Naive thymus-derived CD8-positive, alpha-beta T cell (primary cell): ENCODE measurements at regions not wholly inside any gene's neighbourhood (a gene's known extent, or its start where the extent isn't known, plus 50 kb on each side); places are given as distances from the start of the nearest gene placed in this dataset.

Experiments
- ATAC-seq, 2 donors: fragments of 150-1000 bp; cut with Tn5 transposase in 1 of 2; sonication (Bioruptor Pico), chemical (Tn5 transposase) in 1 of 2; 1 replicate in 1 of 2; 2 replicates in 1 of 2; pipeline ENCODE4 v1.10.0; 2021; ENCODE audit warnings: mild to moderate bottlenecking in 2 of 2, moderate library complexity in 2 of 2
- POLR2A ChIA-PET: fragments of 350-600 bp; sonication (Branson Sonifier 250); formaldehyde crosslinking; loops from one replicate; lab custom pipeline; 2021; ENCODE audit warnings: antibody characterized with exemption; lab: Charles Lee
- DNase-seq, 10 donors: peaks; one replicate each; pipeline versions ENCODE4 v3.0.0 to v3.0.0-alpha.2; 2020 to 2022
- H3K27ac Mint-ChIP-seq, 10 donors: one replicate each; pipeline ENCODE4 v1.8.0; 2020 to 2022; ENCODE audit warnings: mild to moderate bottlenecking in 10 of 10, mixed read lengths in 10 of 10, moderate library complexity in 4 of 10, inconsistent platforms in 1 of 10
- H3K27me3 Mint-ChIP-seq, 5 donors: one replicate each; pipeline ENCODE4 v1.8.0; 2021 to 2022; ENCODE audit warnings: mixed read lengths in 5 of 5
- H3K36me3 Mint-ChIP-seq, 3 donors: one replicate each; pipeline ENCODE4 v1.8.0; 2020 to 2022; ENCODE audit warnings: mixed read lengths in 3 of 3, mild to moderate bottlenecking in 2 of 3, inconsistent platforms in 1 of 3
- H3K4me1 Mint-ChIP-seq, 4 donors: one replicate each; pipeline ENCODE4 v1.8.0; 2021 to 2022; ENCODE audit warnings: mixed read lengths in 4 of 4
- H3K4me3 Mint-ChIP-seq, 10 donors: one replicate each; pipeline ENCODE4 v1.8.0; 2020 to 2022; ENCODE audit warnings: mild to moderate bottlenecking in 10 of 10, mixed read lengths in 10 of 10, moderate library complexity in 6 of 10, inconsistent platforms in 1 of 10
- H3K9me3 Mint-ChIP-seq, 9 donors: one replicate each; pipeline ENCODE4 v1.8.0; 2020 to 2022; ENCODE audit warnings: mixed read lengths in 9 of 9, mild to moderate bottlenecking in 3 of 9, inconsistent platforms in 1 of 9, moderate library complexity in 1 of 9

DNA sequence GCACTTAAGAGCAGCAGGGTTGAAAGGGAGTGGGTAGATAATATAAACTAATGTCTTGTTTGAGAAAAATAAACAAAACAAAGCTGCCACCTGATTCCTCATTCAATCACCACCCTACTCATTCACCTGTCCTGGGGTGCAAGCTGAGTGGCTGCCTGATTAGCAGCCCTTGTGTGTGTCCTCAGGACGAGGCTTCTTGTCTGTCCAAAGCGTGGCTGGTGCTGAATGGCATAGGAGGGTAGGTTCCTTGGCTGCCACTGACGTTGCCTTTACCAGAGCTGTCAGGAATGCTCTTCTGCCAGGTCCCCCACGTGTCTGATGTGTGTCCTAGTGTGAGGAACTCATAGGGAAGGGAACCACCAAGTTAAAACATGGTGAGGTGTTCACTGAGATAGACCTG, 146.6 kb upstream of the SLC24A2 start:
- peaks cover 8 to 35% (median 10%) of the 10 kb centered on the region in 5 donors for H3K27me3 Mint-ChIP-seq
- H3K9me3 Mint-ChIP-seq, result no peaks in the 10 kb centered on the region
- H3K27ac Mint-ChIP-seq, result no peak overlapping the region
- no peaks in the 10 kb centered on the region for H3K36me3 Mint-ChIP-seq
- no peak for DNase-seq
- POLR2A ChIA-PET, result no interaction called here
- no peak for ATAC-seq
- H3K4me1 Mint-ChIP-seq, result peaks cover 4 to 13% (median 9%) of the 10 kb centered on the region in 4 donors
- H3K4me3 Mint-ChIP-seq, result peak overlapping the region in 4 of 10 donors; percentile 12 to 33 (median 24)

DNA sequence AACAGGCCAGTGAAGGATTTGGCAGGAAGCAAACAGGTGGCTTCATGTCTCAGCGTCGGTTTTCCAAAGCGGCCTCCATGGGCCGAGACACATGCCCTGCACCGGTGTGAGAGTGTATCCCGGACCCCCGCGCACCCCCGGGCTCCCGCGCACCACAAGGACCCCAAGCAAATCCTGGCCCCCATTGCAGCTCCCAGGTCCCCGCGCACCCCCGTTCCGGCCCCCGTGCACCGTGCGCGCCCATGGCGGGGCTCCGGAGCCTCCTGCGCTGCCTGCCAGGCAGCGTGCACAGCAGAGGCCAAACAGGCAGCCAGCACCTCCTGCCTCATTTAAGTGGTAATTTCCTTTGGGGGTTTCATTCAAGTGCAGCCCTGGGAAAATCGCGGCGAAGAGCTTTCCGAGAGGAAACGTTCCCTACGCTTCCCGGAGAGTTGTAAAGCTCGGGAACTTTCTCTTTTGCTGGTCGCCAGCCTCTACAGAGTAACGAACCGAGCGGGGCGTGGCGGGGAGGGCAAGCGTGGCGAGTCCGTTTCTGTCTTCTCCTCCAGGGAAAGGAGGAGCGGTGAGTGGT, 145.5 kb upstream of the SLC24A2 start:
- peaks cover 4 to 13% (median 9%) of the 10 kb centered on the region in 4 donors for H3K4me1 Mint-ChIP-seq
- peaks cover 8 to 35% (median 10%) of the 10 kb centered on the region in 5 donors for H3K27me3 Mint-ChIP-seq
- H3K4me3 Mint-ChIP-seq, result peak overlapping the region; percentile 31 to 82 (median 72)
- POLR2A ChIA-PET, result no interaction called here
- peak in 1 of 10 donors; percentile 7 for DNase-seq
- no peaks in the 10 kb centered on the region for H3K9me3 Mint-ChIP-seq
- peak overlapping the region in 1 of 10 donors; percentile 2 for H3K27ac Mint-ChIP-seq
- no peaks in the 10 kb centered on the region for H3K36me3 Mint-ChIP-seq
- peak; percentile 35 to 53 for ATAC-seq

DNA sequence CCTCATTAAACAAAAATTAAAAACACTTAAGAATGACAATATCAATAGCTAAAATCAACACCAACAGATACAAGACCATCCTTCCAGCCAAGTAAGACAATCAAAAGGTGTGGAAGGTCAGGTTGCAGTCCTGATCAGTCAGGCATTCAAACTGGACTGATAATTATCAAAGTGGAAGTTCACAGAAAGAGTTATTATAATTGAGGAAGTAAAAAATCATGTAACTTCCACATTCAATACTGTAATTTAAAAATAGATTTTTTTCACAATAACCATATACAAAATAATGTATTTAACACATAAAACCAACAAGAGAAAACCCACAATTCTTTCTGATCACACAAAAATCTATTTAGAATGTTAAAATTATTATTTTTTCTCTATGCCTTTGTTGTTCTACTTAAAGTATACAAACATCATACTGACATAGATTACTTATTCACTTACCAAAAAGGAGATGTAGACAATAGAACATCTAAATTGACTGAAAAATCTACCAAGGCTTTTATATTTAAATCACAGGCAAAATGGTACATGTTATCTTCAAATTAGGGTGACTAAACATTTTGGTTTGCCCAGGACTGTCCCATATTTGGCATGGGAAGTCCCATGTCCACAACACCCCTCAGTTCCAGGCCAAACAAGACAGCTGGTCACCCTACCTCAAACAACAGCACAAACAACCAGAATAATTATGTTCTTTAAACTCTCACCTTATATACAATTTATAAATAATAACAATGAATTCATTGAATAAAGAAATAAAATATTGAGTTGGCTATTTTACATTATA, 142.5 kb upstream of the SLC24A2 start:
- ATAC-seq, result no peak
- Mint-ChIP-seq H3K4me1 (peaks cover 8 to 22% (median 12%) of the 10 kb centered on the region in 4 donors), H3K36me3 (no peaks in the 10 kb centered on the region), H3K27ac (no peak overlapping the region), H3K4me3 (no peak overlapping the region), H3K27me3 (peaks cover 8 to 31% (median 10%) of the 10 kb centered on the region in 5 donors), H3K9me3 (no peaks in the 10 kb centered on the region)
- no peak for DNase-seq
- POLR2A ChIA-PET, result no interaction called here

DNA sequence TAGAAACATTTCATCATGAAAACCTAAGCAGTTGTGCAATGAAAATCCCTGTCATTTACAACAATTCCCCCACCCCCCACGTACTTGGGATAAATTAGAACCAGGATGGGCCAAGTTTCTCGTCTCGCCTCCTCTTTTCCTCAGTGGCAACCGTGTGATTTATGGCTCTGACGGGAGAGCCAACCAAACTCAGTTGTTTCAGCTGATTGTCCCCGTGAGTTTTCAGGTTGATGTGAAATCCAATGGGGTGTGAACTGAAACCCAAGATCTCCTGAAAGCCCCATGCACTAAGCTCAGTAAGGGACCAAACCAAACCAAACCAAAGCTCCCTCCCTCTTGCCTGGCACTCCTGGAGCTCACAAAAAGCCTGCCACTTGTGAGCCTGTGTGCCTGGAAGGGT, 138.7 kb upstream of the SLC24A2 start:
- peaks cover 0 to 21% (median 4%) of the 10 kb centered on the region in 5 donors for H3K27me3 Mint-ChIP-seq
- H3K9me3 Mint-ChIP-seq, result no peaks in the 10 kb centered on the region
- peaks cover 6 to 16% (median 9%) of the 10 kb centered on the region in 4 donors for H3K4me1 Mint-ChIP-seq
- DNase-seq, result no peak
- peak overlapping the region in 1 of 10 donors; percentile 3 for H3K27ac Mint-ChIP-seq
- no peaks in the 10 kb centered on the region for H3K36me3 Mint-ChIP-seq
- no peak overlapping the region for H3K4me3 Mint-ChIP-seq
- no peak for ATAC-seq
- POLR2A ChIA-PET, result interaction anchor here (0.6 to 0.8 kb wide), 2 partner anchors 13 to 1014 kb away, joined by 3 read pairs; no protein-coding TSS in a partner anchor

DNA sequence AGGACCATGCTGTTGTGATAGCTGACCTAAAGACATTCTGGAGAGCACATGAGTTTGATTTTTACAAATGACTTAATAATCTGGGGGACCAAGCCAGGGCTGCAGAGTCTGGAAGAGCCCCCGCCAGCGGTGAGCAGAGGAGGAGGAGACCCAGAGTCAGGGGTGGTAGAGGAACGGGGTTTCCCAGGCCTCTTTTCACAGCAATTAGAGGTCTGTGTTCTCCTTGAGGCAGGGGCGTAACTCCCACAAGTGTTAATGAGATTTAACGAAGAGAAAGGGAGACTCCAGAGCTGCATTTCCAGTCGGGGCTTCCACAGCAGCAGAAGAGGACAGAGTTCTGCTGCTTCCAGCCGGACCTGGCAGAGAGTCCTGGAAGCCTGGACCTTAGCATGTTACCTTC, 137.9 kb upstream of the SLC24A2 start:
- H3K9me3 Mint-ChIP-seq, result no peaks in the 10 kb centered on the region
- H3K27me3 Mint-ChIP-seq, result peaks cover 0 to 26% (median 4%) of the 10 kb centered on the region in 5 donors
- POLR2A ChIA-PET, result interaction anchor here (0.8 kb wide), 1 partner anchor 1015 kb away, joined by 3 read pairs; no protein-coding TSS in a partner anchor
- peaks cover 6 to 16% (median 9%) of the 10 kb centered on the region in 4 donors for H3K4me1 Mint-ChIP-seq
- no peak overlapping the region for H3K27ac Mint-ChIP-seq
- H3K36me3 Mint-ChIP-seq, result no peaks in the 10 kb centered on the region
- H3K4me3 Mint-ChIP-seq, result peak overlapping the region in 1 of 10 donors; percentile 78
- no peak for ATAC-seq
- no peak for DNase-seq

DNA sequence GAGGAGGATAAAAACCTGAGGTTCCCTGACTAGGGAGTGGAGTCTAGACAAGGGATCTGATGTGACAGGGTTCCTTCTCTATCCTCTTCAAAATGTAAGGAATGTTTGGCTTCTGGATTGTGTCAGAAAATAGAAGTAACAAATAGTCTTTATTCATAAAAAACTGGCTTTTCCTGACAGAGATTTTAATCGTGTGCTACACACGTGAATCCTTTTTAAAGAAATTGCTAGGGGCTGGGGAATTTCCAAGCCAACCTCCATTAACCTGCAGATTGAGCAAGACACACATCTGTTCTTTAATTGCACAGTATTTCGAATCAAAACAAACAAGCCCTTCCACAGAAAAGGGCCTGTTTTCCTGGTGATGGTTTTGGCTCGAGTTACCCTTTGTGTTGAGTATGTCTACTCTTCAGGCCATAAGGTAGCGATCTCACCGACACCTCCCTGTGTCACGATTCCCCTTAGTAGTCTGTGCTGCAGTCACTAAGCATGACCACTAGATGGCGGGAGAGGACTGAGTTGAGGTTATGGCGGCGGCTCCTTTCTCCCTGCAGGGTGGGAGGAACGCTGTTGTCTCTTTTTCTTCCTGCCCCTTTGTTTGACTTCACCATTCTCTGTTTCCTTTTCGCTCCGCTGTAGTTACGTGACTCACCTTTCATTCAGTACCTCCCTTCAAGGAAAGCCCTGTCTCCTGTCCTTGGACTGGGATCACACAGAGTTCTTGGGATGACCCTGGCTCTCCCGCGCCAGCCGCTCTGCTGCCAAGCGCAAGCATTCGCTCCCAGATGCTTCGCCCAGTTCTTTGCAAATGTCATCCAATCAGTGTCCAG, 137.1 kb upstream of the SLC24A2 start:
- DNase-seq (peak; percentile 55 to 89 (median 80)), ATAC-seq (peak; percentile 99)
- POLR2A ChIA-PET, result interaction anchor here (1.0 kb wide), 1 partner anchor 693 kb away, joined by 3 read pairs; no protein-coding TSS in a partner anchor
- no peaks in the 10 kb centered on the region for H3K9me3 Mint-ChIP-seq
- peaks cover 6 to 16% (median 9%) of the 10 kb centered on the region in 4 donors for H3K4me1 Mint-ChIP-seq
- H3K27ac Mint-ChIP-seq, result peak overlapping the region in 4 of 10 donors; percentile 17 to 84 (median 66)
- H3K27me3 Mint-ChIP-seq, result peaks cover 0 to 31% (median 4%) of the 10 kb centered on the region in 5 donors
- H3K4me3 Mint-ChIP-seq, result peak overlapping the region; percentile 60 to 86 (median 80)
- H3K36me3 Mint-ChIP-seq, result no peaks in the 10 kb centered on the region

DNA sequence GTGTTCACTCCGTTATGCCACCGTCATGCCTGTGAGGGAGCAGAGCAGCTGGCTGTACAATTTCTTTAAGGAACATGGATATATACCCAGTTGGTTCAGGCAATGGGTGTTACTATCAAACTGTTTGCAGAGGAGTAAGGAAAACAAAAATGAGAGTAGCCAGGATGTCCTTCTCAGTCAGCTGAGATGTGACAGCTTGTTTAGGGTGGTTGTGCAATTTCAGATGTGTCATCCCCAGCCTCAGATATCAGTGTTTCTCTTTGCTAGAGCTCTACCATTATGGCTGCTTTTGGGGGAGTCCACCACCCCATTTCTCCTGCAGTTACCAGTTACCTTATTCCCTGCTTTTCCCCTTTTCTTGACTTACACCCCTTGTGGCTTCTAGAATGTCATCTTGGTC, 135.2 kb upstream of the SLC24A2 start:
- DNase-seq, result no peak
- H3K4me1 Mint-ChIP-seq, result peaks cover 6 to 15% (median 9%) of the 10 kb centered on the region in 4 donors
- H3K36me3 Mint-ChIP-seq, result no peaks in the 10 kb centered on the region
- no peak overlapping the region for H3K27ac Mint-ChIP-seq
- H3K9me3 Mint-ChIP-seq, result no peaks in the 10 kb centered on the region
- no peak overlapping the region for H3K4me3 Mint-ChIP-seq
- POLR2A ChIA-PET, result no interaction called here
- H3K27me3 Mint-ChIP-seq, result peaks cover 8 to 46% (median 14%) of the 10 kb centered on the region in 5 donors
- ATAC-seq, result no peak

DNA sequence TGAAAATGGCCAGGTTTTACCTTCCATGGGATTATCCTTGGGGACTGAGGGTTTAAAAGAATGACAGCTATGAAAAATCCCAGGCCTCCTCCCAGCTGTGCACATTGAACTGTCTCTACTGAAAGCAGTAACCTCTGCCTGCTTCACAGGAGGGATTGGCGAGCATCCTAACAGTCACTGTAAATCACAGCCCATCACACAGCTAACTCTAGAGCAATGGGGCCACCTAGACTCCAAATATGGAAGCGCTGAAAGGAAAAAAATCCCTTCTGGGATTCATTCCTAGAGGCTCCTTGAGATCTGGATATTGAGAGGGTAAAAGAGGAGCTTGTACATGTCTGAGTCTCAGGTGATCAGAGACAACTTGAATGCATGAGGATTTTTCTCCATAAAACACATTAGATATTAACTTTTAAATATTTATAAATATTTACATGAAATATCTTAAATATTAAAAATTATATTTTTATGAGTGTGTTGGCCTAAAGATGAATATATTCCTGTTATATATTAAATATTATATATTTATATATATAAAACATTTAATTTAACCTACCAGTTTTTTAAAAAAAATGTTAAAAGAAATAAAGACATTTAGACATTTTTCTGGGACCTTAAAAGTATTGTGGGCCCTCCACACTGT, 133.8 kb upstream of the SLC24A2 start:
- peaks cover 12 to 57% (median 20%) of the 10 kb centered on the region in 5 donors for H3K27me3 Mint-ChIP-seq
- POLR2A ChIA-PET, result no interaction called here
- H3K4me3 Mint-ChIP-seq, result no peak overlapping the region
- H3K36me3 Mint-ChIP-seq, result no peaks in the 10 kb centered on the region
- no peak overlapping the region for H3K27ac Mint-ChIP-seq
- H3K9me3 Mint-ChIP-seq, result no peaks in the 10 kb centered on the region
- ATAC-seq (no peak), DNase-seq (no peak)
- peaks cover 3 to 10% (median 9%) of the 10 kb centered on the region in 4 donors for H3K4me1 Mint-ChIP-seq

DNA sequence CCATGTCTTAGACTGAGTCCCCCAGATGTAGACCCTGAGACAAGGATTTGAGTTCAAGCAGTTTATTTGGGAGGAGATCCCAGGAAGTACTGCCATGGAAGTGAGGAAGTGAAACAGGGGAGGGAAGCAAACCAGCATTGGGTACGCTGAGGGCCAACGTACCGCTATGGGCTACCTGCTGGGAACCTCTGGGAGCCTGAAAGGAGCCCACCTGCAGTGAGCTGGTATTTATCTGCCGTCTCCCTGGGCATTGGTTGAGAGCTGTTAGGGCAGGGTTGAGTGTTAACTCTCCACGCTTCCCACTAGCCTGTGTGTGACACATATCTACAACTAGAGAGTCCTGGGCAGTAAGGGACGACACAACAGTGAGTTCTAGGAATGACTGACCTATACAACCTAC, 131.6 kb upstream of the SLC24A2 start:
- no peak overlapping the region for H3K4me3 Mint-ChIP-seq
- POLR2A ChIA-PET, result no interaction called here
- ATAC-seq, result no peak

DNA sequence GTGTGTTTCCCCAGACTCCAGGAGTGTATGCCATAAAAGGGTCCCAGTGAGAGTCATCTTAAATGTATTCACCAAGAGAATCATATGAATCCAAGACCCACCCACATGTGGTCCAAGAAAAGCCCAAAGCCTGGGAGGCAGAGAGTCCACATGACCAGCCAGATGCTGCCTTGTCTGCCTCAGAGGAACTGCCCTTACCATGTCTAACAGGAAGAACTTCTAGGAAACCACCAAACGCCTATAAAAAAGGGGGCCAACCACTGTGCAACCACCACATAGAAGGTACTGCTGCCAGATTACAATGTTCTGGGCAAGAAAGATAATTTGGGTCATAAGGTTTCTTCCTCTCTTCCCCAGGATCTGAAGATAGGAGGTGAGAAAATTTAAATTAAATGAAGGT, 129.8 kb upstream of the SLC24A2 start:
- ATAC-seq (no peak), DNase-seq (no peak)
- Mint-ChIP-seq H3K36me3 (no peaks in the 10 kb centered on the region), H3K27me3 (peaks cover 12 to 44% (median 16%) of the 10 kb centered on the region in 5 donors), H3K27ac (no peak overlapping the region), H3K9me3 (no peaks in the 10 kb centered on the region), H3K4me1 (no peaks in the 10 kb centered on the region), H3K4me3 (no peak overlapping the region)
- POLR2A ChIA-PET, result no interaction called here

More for the DNA sequence above, 131.6 kb upstream of the SLC24A2 start:
- peaks cover 12 to 57% (median 20%) of the 10 kb centered on the region in 5 donors for H3K27me3 Mint-ChIP-seq
- DNase-seq, result no peak
- H3K4me1 Mint-ChIP-seq, result no peaks in the 10 kb centered on the region
- no peak overlapping the region for H3K27ac Mint-ChIP-seq
- H3K9me3 Mint-ChIP-seq, result no peaks in the 10 kb centered on the region
- no peaks in the 10 kb centered on the region for H3K36me3 Mint-ChIP-seq

DNA sequence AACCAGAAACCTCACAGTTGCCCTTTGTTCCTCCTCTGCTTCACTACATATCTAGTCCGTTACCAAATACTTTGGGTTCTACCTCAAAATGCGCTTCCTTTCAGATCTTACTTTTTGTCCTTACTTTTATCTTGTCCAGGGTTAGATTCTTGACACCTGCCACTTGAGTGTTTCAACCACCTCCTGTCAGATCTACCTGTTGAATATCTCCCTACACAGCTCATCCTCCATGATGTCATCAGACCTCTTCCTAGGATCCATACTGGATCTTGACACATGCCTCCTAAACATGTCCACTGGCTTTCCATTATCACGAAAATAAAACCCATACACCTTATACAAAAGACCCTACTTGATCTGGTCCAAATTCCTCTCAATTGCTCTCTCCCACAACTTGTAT, 125.2 kb upstream of the SLC24A2 start:
- Mint-ChIP-seq H3K27me3 (peaks cover 4 to 11% (median 6%) of the 10 kb centered on the region in 5 donors), H3K4me3 (no peak overlapping the region), H3K9me3 (no peaks in the 10 kb centered on the region), H3K4me1 (peaks cover 0 to 1% (median 0%) of the 10 kb centered on the region in 4 donors), H3K36me3 (no peaks in the 10 kb centered on the region), H3K27ac (no peak overlapping the region)
- POLR2A ChIA-PET, result no interaction called here
- no peak for ATAC-seq
- DNase-seq, result no peak

DNA sequence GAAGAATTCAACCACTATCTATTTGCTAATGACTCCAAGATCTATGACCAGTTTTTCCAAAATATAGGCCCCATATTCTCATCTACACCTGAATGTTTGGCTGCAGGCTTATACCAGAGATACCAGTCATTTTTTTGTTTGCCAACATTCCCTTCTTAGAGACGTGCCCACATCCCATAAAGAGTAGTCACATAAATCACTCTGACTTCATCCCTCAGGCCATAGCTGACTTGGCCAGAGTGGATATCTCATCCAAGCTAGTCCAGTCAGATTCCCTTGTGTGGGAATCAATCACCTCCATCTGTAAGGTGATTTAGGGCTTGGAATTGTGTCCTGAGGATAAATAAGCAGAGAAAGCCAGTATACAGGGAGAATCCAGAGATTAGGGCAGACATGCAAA, 124.3 kb upstream of the SLC24A2 start:
- H3K27me3 Mint-ChIP-seq, result peaks cover 0 to 2% (median 0%) of the 10 kb centered on the region in 5 donors
- DNase-seq (no peak), ATAC-seq (no peak)
- no peaks in the 10 kb centered on the region for H3K36me3 Mint-ChIP-seq
- peaks cover 0 to 3% (median 0%) of the 10 kb centered on the region in 9 donors for H3K9me3 Mint-ChIP-seq
- POLR2A ChIA-PET, result no interaction called here
- peaks cover 0 to 1% (median 0%) of the 10 kb centered on the region in 4 donors for H3K4me1 Mint-ChIP-seq
- no peak overlapping the region for H3K27ac Mint-ChIP-seq
- no peak overlapping the region for H3K4me3 Mint-ChIP-seq
